ENCODE measurements at regions not wholly inside any gene's neighbourhood (a gene's known extent, or its start where the extent isn't known, plus 50 kb on each side); places are given as distances from the start of the nearest gene placed in this dataset.

GRCh38 chr5:44454002-44454401, 64.8 kb upstream of the FGF10 start (continued):
- TF ChIP-seq CREM (CRISPR knock-in tag; IDR thresholded peaks at IDR 0.05), result no peak
- TF ChIP-seq CTCF (IDR thresholded peaks at IDR 0.05), result no peak
- no peak for TF ChIP-seq ZNF532 (CRISPR knock-in tag; IDR thresholded peaks at IDR 0.05; ENCODE audit: borderline replicate concordance)
- TF ChIP-seq, protein P1, sequence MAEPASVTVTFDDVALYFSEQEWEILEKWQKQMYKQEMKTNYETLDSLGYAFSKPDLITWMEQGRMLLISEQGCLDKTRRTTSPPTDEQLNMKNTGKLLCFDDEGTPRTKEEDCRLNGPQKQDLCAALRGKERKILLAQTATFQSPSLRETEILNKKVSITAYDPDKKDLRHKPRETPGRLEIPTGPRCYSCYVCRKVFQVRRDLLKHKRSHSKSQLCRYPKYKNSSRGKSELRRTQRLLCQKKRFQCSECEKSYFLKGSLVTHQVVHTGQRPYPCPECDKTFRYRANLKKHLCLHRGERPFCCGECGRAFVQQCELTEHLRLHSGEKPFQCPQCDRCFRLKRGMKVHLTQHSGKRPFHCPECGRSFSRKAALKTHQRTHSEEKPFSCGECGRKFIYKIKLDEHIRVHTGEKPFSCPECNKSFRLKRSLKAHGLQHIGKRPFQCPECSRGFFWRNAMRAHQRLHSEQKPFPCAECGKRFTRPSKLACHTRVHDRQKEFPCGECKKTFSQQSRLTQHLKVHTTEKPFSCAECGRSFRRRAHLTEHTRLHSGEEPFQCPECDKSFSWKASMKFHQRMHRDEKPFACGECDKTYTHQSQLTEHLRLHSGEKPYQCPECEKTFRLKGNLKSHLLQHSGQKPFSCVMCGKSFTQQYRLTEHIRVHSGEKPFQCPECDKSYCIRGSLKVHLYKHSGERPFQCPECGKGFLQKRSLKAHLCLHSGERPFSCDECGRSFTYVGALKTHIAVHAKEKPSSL (CRISPR knock-in tag; conservative IDR thresholded peaks at IDR 0.05), result no peak
- TF ChIP-seq, protein P2, sequence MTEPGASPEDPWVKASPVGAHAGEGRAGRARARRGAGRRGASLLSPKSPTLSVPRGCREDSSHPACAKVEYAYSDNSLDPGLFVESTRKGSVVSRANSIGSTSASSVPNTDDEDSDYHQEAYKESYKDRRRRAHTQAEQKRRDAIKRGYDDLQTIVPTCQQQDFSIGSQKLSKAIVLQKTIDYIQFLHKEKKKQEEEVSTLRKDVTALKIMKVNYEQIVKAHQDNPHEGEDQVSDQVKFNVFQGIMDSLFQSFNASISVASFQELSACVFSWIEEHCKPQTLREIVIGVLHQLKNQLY (CRISPR knock-in tag; IDR thresholded peaks at IDR 0.05), result no peak
- no peak for TF ChIP-seq FOXK1 (CRISPR knock-in tag; IDR thresholded peaks at IDR 0.05)

GRCh38 chr5:44446399-44446798, 57.2 kb upstream of the FGF10 start:
- H3K4me1 Mint-ChIP-seq, result peaks cover 21% of the 10 kb centered on the region

GRCh38 chr5:44443172-44443571, 54.0 kb upstream of the FGF10 start:
- POLR2A ChIA-PET, result no interaction called here
- ATAC-seq, result peak; percentile 77
- DNase-seq (ENCODE audit: low spot score), result no peak
- CTCF ChIA-PET, result interaction anchor here (1.3 kb wide), 1 partner anchor 11 kb away, joined by 7 read pairs; no protein-coding TSS in a partner anchor
- no peaks in the 10 kb centered on the region for H3K27me3 Mint-ChIP-seq (ENCODE audit: low read depth)
- H3K4me1 Mint-ChIP-seq, result peaks cover 33% of the 10 kb centered on the region
- no peak overlapping the region for H3K27ac Mint-ChIP-seq
- no peaks in the 10 kb centered on the region for H3K9me3 Mint-ChIP-seq
- no peaks in the 10 kb centered on the region for H3K36me3 Mint-ChIP-seq
- no peak overlapping the region for H3K4me3 Mint-ChIP-seq
- TF ChIP-seq, protein P3, sequence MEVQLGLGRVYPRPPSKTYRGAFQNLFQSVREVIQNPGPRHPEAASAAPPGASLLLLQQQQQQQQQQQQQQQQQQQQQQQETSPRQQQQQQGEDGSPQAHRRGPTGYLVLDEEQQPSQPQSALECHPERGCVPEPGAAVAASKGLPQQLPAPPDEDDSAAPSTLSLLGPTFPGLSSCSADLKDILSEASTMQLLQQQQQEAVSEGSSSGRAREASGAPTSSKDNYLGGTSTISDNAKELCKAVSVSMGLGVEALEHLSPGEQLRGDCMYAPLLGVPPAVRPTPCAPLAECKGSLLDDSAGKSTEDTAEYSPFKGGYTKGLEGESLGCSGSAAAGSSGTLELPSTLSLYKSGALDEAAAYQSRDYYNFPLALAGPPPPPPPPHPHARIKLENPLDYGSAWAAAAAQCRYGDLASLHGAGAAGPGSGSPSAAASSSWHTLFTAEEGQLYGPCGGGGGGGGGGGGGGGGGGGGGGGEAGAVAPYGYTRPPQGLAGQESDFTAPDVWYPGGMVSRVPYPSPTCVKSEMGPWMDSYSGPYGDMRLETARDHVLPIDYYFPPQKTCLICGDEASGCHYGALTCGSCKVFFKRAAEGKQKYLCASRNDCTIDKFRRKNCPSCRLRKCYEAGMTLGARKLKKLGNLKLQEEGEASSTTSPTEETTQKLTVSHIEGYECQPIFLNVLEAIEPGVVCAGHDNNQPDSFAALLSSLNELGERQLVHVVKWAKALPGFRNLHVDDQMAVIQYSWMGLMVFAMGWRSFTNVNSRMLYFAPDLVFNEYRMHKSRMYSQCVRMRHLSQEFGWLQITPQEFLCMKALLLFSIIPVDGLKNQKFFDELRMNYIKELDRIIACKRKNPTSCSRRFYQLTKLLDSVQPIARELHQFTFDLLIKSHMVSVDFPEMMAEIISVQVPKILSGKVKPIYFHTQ (CRISPR knock-in tag; IDR thresholded peaks at IDR 0.05), result no peak
- TF ChIP-seq ATF1 (CRISPR knock-in tag; IDR thresholded peaks at IDR 0.05) (no peak), FOXK1 (CRISPR knock-in tag; IDR thresholded peaks at IDR 0.05) (no peak), ZNF138 (CRISPR knock-in tag; conservative IDR thresholded peaks at IDR 0.05) (no peak), E2F5 (CRISPR knock-in tag; IDR thresholded peaks at IDR 0.05) (no peak), ELF4 (CRISPR knock-in tag; IDR thresholded peaks at IDR 0.05; ENCODE audit: low read depth) (no peak), GABPB1 (CRISPR knock-in tag; IDR thresholded peaks at IDR 0.05) (no peak)

More at GRCh38 chr5:44446399-44446798, 57.2 kb upstream of the FGF10 start:
- Mint-ChIP-seq H3K36me3 (no peaks in the 10 kb centered on the region), H3K4me3 (no peak overlapping the region), H3K27ac (no peak overlapping the region), H3K27me3 (ENCODE audit: low read depth) (no peaks in the 10 kb centered on the region), H3K9me3 (no peaks in the 10 kb centered on the region)
- TF ChIP-seq, protein P2 (CRISPR knock-in tag; IDR thresholded peaks at IDR 0.05), result no peak
- no peak for TF ChIP-seq SMAD3 (CRISPR knock-in tag; IDR thresholded peaks at IDR 0.05; ENCODE audit: borderline replicate concordance)
- TF ChIP-seq, protein P4, sequence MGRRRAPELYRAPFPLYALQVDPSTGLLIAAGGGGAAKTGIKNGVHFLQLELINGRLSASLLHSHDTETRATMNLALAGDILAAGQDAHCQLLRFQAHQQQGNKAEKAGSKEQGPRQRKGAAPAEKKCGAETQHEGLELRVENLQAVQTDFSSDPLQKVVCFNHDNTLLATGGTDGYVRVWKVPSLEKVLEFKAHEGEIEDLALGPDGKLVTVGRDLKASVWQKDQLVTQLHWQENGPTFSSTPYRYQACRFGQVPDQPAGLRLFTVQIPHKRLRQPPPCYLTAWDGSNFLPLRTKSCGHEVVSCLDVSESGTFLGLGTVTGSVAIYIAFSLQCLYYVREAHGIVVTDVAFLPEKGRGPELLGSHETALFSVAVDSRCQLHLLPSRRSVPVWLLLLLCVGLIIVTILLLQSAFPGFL (CRISPR knock-in tag; IDR thresholded peaks at IDR 0.05; ENCODE audit: borderline replicate concordance), result no peak
- TF ChIP-seq ZNF416 (CRISPR knock-in tag; IDR thresholded peaks at IDR 0.05), result no peak
- POLR2A ChIA-PET, result no interaction called here
- DNase-seq (ENCODE audit: low spot score) (no peak), ATAC-seq (peak; percentile 69)
- CTCF ChIA-PET, result interaction anchor here (2.0 kb wide), 1 partner anchor 114 kb away, joined by 6 read pairs; no protein-coding TSS in a partner anchor
